Fibroblast of lung (primary cell): ENCODE measurements at regions not wholly inside any gene's neighbourhood (a gene's known extent, or its start where the extent isn't known, plus 50 kb on each side); places are given as distances from the start of the nearest gene placed in this dataset.

ENCODE experiments used
- DNase-seq, 2 donors: peaks; one replicate each; pipeline versions ENCODE4 v3.0.0 to v3.0.0-alpha.2; 2010; ENCODE audit warnings: low read depth in 2 of 2
- H2AFZ ChIP-seq: 2 replicates; pipeline ENCODE4 v1.5.1; 2012; ENCODE audit warnings: low read length, control low read depth, inconsistent platforms
- H3K27ac ChIP-seq: 2 replicates; pipeline ENCODE4 v1.5.1; 2011; ENCODE audit warnings: low read length, control low read depth; ENCODE audit not compliant: insufficient read depth
- H3K27me3 ChIP-seq: 2 replicates; pipeline ENCODE4 v1.5.1; 2011; ENCODE audit warnings: mild to moderate bottlenecking, low read length; ENCODE audit not compliant: control insufficient read depth, insufficient read depth
- H3K36me3 ChIP-seq: 2 replicates; pipeline ENCODE4 v1.5.1; 2011; ENCODE audit warnings: low read length; ENCODE audit not compliant: control insufficient read depth, insufficient read depth
- H3K4me1 ChIP-seq: 2 replicates; pipeline ENCODE4 v1.5.1; 2011; ENCODE audit warnings: low read length; ENCODE audit not compliant: control insufficient read depth, insufficient read depth; ENCODE audit errors: extremely low read depth
- H3K4me2 ChIP-seq: 2 replicates; pipeline ENCODE4 v1.5.1; 2011; ENCODE audit warnings: low read length, control low read depth; ENCODE audit not compliant: insufficient read depth; ENCODE audit errors: extremely low read depth
- H3K4me3 ChIP-seq, 4 experiments: fragments of 200-600 bp in 1 of 4; sonication (generic) in 1 of 4; replicated peaks in 1 of 4; 2 replicates each; pipeline ENCODE4 v1.5.1; 2011 to 2016; ENCODE audit warnings: low read length in 4 of 4, low read depth in 3 of 4, mild to moderate bottlenecking in 3 of 4, control low read depth in 2 of 4, inconsistent platforms in 1 of 4, mixed read lengths in 1 of 4; ENCODE audit not compliant: insufficient read depth in 1 of 4; ENCODE audit errors: control extremely low read depth in 1 of 4
- H3K79me2 ChIP-seq: 2 replicates; pipeline ENCODE4 v1.5.1; 2012; ENCODE audit warnings: mild to moderate bottlenecking, low read length, inconsistent platforms; ENCODE audit not compliant: control insufficient read depth, insufficient read depth
- H3K9ac ChIP-seq: 2 replicates; pipeline ENCODE4 v1.5.1; 2011; ENCODE audit warnings: mild to moderate bottlenecking, low read length, control low read depth; ENCODE audit not compliant: insufficient read depth
- H3K9me3 ChIP-seq: 2 replicates; pipeline ENCODE4 v1.5.1; 2012; ENCODE audit warnings: low read depth, low read length; ENCODE audit not compliant: control insufficient read depth, insufficient read depth
- H4K20me1 ChIP-seq: 2 replicates; pipeline ENCODE4 v1.5.1; 2011; ENCODE audit warnings: low read length; ENCODE audit not compliant: control insufficient read depth, insufficient read depth; ENCODE audit errors: extremely low read depth
- EZH2 ChIP-seq: IDR thresholded peaks from 2 replicates; pipeline ENCODE4 v1.5.1; 2012; ENCODE audit warnings: low read length, control low read depth, mild to moderate bottlenecking; ENCODE audit errors: missing control alignments
- TF ChIP-seq, protein P1 (sequence below), 2 donors: IDR thresholded peaks in 1 of 2; conservative IDR thresholded peaks in 1 of 2; 1 replicate in 1 of 2; 2 replicates in 1 of 2; pipeline ENCODE4 v1.5.1; 2011 to 2012; ENCODE audit warnings: low read length in 2 of 2, control low read depth in 1 of 2, inconsistent platforms in 1 of 2, low read depth in 1 of 2, mild to moderate bottlenecking in 1 of 2

DNA sequence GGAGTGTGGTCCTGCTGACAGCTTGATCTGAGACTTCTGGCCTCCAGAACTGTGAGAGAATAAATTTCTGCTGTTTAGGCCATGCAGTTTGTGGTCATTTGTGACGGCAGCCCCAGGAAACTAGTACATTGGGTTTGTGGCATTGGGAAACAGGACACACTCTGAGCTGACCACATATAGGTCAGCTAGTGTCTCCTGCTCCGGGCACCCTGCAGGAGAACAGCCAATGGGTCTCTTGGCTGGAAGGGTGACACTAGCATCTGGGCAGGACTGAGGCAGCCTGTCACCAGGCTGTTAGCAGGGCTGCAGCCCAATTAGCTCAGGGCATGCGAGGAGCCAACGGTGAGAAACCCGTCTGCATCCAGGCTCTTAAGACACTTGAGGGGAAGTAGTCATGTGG is 83.2 kb downstream of the PITPNM2 start:
- Histone ChIP-seq H3K4me3 (no peak overlapping the region), H3K9me3 (no peaks in the 10 kb centered on the region), H4K20me1 (no peaks in the 10 kb centered on the region), H3K4me1 (peaks cover 37% of the 10 kb centered on the region), H3K79me2 (no peaks in the 10 kb centered on the region), H3K9ac (no peak overlapping the region), H3K36me3 (peaks cover 4% of the 10 kb centered on the region), H3K4me2 (no peak overlapping the region), H2AFZ (no peak overlapping the region), H3K27me3 (no peaks in the 10 kb centered on the region), H3K27ac (no peak overlapping the region)
- no peak for DNase-seq
- TF ChIP-seq, protein P1, sequence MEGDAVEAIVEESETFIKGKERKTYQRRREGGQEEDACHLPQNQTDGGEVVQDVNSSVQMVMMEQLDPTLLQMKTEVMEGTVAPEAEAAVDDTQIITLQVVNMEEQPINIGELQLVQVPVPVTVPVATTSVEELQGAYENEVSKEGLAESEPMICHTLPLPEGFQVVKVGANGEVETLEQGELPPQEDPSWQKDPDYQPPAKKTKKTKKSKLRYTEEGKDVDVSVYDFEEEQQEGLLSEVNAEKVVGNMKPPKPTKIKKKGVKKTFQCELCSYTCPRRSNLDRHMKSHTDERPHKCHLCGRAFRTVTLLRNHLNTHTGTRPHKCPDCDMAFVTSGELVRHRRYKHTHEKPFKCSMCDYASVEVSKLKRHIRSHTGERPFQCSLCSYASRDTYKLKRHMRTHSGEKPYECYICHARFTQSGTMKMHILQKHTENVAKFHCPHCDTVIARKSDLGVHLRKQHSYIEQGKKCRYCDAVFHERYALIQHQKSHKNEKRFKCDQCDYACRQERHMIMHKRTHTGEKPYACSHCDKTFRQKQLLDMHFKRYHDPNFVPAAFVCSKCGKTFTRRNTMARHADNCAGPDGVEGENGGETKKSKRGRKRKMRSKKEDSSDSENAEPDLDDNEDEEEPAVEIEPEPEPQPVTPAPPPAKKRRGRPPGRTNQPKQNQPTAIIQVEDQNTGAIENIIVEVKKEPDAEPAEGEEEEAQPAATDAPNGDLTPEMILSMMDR (conservative IDR thresholded peaks at IDR 0.05 in 1 of 2, IDR thresholded peaks at IDR 0.05 in 1 of 2; ENCODE audit: low read depth in 1 of 2, low read length in 2 of 2) = no peak
- no peak for TF ChIP-seq EZH2

DNA sequence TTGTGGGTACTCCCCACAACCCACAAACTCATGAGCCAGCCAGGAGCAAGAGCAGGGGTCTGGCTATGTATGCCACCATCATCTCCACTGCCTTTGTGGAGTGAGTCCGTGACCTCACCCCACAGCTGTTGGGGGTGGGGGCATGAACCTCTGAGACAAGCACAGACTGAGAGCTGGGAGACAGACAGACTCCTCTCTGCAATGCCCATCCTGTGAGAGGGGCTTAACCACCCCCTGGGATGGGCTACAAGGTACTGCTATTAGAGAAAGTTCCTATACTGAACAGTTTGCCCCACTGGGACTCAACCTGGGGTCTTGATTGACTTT is 84.5 kb downstream of the PITPNM2 start:
- Histone ChIP-seq H3K36me3 (peaks cover 4% of the 10 kb centered on the region), H3K4me2 (no peak overlapping the region), H2AFZ (no peak overlapping the region), H3K9me3 (no peaks in the 10 kb centered on the region), H3K4me1 (peaks cover 48% of the 10 kb centered on the region), H3K27me3 (no peaks in the 10 kb centered on the region), H4K20me1 (no peaks in the 10 kb centered on the region), H3K79me2 (no peaks in the 10 kb centered on the region), H3K27ac (no peak overlapping the region), H3K4me3 (no peak overlapping the region), H3K9ac (no peak overlapping the region)
- TF ChIP-seq EZH2 = no peak
- TF ChIP-seq, protein P1 (conservative IDR thresholded peaks at IDR 0.05 in 1 of 2, IDR thresholded peaks at IDR 0.05 in 1 of 2; ENCODE audit: low read depth in 1 of 2, low read length in 2 of 2) = no peak
- DNase-seq = no peak

DNA sequence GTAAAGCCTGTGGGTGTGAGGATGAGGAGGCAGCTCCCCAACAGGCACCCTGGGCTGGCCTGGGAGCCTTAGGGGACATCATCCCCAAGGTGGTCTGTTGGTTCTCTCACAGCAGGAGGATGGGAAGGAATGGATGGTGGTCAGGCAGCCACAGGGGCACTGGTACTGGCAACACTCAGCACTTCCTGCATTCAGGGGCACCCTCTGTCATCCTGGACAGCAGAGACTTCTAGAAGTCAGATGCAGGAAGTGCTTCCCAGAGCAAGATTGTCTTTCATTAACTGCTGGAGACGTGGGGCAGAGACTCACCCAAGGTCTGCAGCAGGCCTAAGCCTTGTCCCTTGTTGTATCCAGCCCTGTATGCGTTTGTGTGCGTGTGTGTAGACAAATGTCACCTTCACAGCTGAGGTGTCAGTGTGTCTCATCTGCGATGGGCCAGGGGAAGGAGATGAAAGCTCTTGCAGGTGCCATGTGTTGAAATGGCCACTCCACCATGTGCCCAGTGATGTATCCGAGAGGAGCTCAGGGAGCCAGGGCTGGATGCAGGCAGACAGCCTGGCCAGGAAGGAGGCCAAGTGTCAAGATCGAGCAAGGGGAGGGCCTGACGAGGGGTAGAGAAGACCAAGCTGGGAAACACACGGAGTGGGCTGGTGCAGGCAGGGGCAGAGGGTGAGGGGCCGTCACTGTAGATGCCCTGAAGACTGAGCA is 85.1 kb downstream of the PITPNM2 start:
- TF ChIP-seq, protein P1 (conservative IDR thresholded peaks at IDR 0.05 in 1 of 2, IDR thresholded peaks at IDR 0.05 in 1 of 2; ENCODE audit: low read depth in 1 of 2, low read length in 2 of 2) = no peak
- TF ChIP-seq EZH2 = no peak

More for the DNA sequence above, 85.1 kb downstream of the PITPNM2 start:
- H3K27me3 ChIP-seq = no peaks in the 10 kb centered on the region
- peaks cover 4% of the 10 kb centered on the region for H3K36me3 ChIP-seq
- H3K4me2 ChIP-seq = no peak overlapping the region
- no peak overlapping the region for H3K9ac ChIP-seq
- no peak for DNase-seq
- no peak overlapping the region for H3K4me3 ChIP-seq
- H3K4me1 ChIP-seq = peaks cover 44% of the 10 kb centered on the region
- no peak overlapping the region for H2AFZ ChIP-seq
- no peaks in the 10 kb centered on the region for H4K20me1 ChIP-seq
- H3K27ac ChIP-seq = no peak overlapping the region
- no peaks in the 10 kb centered on the region for H3K9me3 ChIP-seq
- no peaks in the 10 kb centered on the region for H3K79me2 ChIP-seq
